LHCN-M2 (cell line): ENCODE measurements at regions not wholly inside any gene's neighbourhood (a gene's known extent, or its start where the extent isn't known, plus 50 kb on each side); places are given as distances from the start of the nearest gene placed in this dataset.

Experiments used
- DNase-seq: peaks from one replicate; pipeline ENCODE4 v3.0.0-alpha.2; 2012; ENCODE audit warnings: low read depth

GRCh38 chr14:101242442-101243385 lies 318.6 kb upstream of the DIO3 start:
- no peak for DNase-seq

DNA sequence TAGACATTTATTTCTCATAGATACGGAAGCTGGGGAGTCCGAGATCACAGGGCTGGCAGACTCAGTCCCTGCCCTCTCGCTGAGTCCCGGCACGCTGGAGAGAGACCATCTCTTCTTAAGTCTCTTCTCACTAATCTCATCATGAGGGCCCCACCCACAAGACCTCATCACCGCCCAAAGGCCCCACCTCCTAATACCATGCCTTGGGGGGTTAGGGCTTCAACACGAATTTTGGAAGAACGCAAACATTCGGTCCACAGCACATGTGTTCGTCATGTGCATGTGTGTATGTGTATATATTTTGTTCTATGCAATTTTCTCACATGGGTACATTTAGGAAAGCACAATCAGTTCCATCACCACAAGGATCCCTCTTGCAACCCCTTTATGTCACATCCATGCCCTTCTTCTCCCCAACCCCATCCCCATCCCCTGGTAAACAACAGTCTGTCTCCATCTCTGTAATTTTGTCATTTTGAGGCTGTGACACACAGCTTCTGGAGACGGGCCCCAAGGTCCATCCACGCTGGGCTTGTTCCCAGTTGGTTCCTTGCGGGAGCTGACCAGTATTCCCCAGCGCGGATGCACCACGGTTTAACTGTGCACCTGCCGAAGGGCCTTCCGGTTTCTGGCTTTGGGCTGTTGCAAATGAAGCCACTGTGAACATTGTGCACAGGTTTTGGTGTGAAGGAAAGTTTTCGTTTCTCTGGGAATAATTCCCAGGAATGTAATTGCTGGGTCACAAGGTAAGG lies 317.5 kb upstream of the DIO3 start:
- DNase-seq = no peak

- no peak for DNase-seq
Observed at GRCh38 chr14:101246894-101247841, 314.1 kb upstream of the DIO3 start.

- DNase-seq = no peak
Observed at GRCh38 chr14:101247842-101248725, 313.2 kb upstream of the DIO3 start.

DNA sequence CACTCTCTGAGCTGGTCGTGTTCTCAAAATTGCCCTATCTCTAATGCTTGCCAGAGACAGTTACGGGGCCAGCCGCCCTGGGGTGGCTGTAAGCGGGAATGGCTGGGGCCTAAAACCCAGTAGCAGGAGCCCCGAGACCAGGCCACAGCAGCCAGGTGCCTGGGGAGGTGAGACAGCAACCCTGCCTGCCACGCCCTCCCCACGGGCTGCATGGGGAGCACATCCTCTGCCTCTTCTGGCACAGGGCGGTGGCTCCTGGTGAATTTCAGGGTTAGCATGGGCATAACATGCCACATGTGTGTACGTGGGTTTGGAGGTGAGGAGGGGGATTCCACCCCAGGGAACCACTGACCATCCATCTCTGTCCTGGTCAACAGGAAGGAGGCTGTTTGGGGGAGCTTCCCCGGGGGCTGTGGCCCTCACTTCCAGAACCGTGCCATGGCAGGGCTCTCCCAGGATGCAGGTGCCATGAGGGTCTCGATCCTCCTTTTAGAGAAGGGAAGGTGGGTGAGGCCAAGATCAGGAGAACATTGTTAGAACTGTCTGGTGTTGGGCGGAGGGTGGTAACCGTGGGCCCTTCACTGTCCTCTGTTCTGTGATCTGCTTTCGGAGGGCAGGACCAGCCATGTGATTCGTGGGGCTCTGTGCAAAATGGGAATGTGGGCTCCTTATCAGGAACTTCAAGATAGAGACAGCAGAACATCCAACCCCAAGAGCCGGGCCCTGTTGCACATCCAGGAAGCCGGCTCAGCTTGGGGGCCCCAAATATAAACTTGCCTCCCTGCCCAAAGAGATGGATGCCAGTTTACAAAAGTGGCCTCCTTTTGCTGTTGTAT lies 312.2 kb upstream of the DIO3 start:
- no peak for DNase-seq

DNA sequence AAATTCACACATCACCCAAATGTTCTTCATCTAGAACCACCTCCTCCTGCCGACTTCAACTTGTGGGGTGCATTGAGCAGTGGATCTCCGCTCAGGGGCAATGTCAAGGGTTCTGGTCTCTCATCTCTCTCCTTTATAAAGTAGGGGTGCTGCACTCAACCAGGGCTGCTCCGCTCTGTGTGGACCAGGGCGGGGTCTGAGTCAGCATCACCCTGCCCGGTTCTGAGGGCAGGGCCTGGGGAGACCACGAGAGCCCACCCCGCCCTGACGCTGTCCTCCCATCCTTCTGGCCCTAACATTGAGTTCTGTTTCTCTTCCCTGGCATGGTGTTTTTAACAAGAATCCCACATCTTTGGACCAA lies 311.6 kb upstream of the DIO3 start:
- no peak for DNase-seq

GRCh38 chr14:101250336-101250947 lies 310.9 kb upstream of the DIO3 start:
- no peak for DNase-seq

DNA sequence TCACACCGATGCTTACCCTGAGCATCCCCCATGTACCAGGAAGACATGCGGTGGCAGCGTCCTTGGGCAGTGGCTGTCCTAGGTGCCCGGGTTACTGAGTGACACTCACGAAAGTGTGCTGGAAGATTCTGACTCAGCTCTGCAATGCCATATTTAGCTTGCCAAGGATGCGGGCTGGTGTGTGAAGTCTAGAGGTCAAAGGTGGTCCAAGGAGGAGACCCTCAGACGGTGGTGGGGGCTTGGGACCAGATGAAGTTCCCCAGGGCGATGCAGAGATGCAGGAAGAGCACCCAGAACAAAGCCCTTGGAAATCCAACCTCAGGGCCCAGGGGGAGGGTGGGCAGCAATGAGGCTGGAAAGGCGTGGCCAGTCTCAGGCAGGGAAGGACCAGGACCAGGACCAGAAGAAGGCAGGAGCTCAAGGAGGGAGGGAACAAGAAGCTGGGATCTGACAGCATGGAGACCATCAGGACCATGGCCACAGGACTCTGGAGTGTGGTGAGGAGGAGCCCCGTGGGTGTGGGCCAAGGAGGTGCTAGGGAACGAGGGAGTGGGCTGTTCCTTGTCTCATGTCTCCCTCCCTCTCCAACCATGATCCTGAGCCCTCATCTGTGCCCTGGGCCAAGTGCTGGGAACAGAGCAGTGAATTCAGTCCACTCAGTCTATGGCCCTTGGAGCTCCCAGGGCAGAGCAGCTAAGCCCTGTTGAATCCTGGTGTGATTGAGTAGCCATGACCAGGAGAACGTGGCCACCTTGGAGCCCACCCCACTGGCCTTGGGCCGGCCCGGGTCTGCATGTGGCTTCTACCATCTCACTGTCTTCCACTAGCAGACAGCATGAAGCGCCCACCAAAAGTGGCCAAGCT lies 310.1 kb upstream of the DIO3 start:
- DNase-seq = no peak

- no peak for DNase-seq
Observed at GRCh38 chr14:101251812-101252442, 309.4 kb upstream of the DIO3 start.

- no peak for DNase-seq
Observed at GRCh38 chr14:101252443-101253214, 308.7 kb upstream of the DIO3 start.

- DNase-seq = no peak
Observed at GRCh38 chr14:101253948-101254347, 307.3 kb upstream of the DIO3 start.

- no peak for DNase-seq
Observed at GRCh38 chr14:101254805-101255764, 306.2 kb upstream of the DIO3 start.

DNA sequence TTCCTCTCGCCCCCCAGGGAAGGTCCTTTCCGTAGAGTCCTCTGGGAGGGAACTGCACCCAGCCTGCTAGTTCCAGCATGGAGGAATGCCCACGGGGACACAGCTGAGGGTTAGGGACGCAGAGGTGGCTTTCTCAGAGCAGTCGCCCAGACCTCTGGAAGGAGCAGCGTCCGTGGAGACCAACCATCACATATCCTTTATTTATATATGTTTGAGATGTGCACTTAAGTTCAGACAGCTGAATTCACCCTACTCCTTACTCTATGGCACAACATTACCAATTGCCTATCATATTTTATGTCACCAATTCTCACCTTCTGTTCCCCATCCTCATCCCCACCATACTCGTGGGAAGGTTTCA lies 305.6 kb upstream of the DIO3 start:
- DNase-seq = no peak

- DNase-seq = no peak
Observed at GRCh38 chr14:101256266-101256665, 305.0 kb upstream of the DIO3 start.

DNA sequence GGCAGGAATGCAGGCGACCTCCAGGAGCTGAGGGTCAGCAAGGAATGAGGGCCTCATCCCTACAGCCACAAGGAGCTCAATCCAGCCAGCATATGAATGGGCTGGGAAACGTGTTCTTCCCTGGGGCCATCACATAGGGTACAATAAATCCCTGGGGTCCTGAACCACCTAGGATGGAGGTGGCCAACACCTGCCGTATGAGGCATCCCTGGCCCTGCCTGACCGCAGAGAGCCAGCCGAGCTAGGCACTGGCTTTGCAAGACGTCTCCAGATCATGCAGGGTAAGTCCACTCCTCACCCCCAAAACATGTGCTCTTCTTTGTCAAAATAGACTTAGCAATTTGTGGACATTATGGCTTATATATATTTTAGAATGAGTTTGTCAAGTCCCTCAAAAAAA lies 303.7 kb upstream of the DIO3 start:
- DNase-seq = no peak

GRCh38 chr14:101259748-101260147 lies 301.5 kb upstream of the DIO3 start:
- DNase-seq = no peak
